HepG2 (cell line): ENCODE measurements at regions not wholly inside any gene's neighbourhood (a gene's known extent, or its start where the extent isn't known, plus 50 kb on each side); places are given as distances from the start of the nearest gene placed in this dataset.

ENCODE experiments used
- ATAC-seq: fragments of 200-7000 bp; cut with Tn5 transposase; 3 replicates; pipeline ENCODE4 v1.9.1; 2020; ENCODE audit warnings: mild to moderate bottlenecking, moderate library complexity
- BruUV-seq: library from RNA; stranded (reverse); fragments of 400-500 nt; replicated peaks from 2 replicates; lab custom pipeline; 2021; lab: Mats Ljungman, UMichigan
- CTCF ChIA-PET: fragments of 300-600 bp; formaldehyde crosslinking; extraction: SDS; loops from one replicate; lab custom pipeline; 2021; ENCODE audit warnings: low total read pairs, inconsistent platforms, low intra/inter-chr PET ratio; lab: Yijun Ruan, JAX
- POLR2A ChIA-PET: fragments of 350-600 bp; sonication (Branson Sonifier 250); formaldehyde crosslinking; loops from one replicate; lab custom pipeline; 2020; ENCODE audit warnings: antibody characterized with exemption, inconsistent platforms; lab: Yijun Ruan, JAX
- DNase-seq: peaks from one replicate; pipeline ENCODE4 v3.0.0-alpha.2; 2015; ENCODE audit warnings: low spot score
- FAIRE-seq: peaks from 3 replicates; lab custom pipeline; 2011; peaks lifted over from hg19 to GRCh38; lab: Jason Lieb, UNC
- H2AFZ ChIP-seq: one replicate; pipeline ENCODE4 v1.6.1; 2011; ENCODE audit warnings: low read length, inconsistent platforms
- H3K27ac ChIP-seq: fragments of 300-600 bp; 3 replicates; pipeline ENCODE4 v1.8.0; 2011; ENCODE audit warnings: mixed run types, mild to moderate bottlenecking, mixed read lengths, low read length, inconsistent platforms; ENCODE audit not compliant: insufficient read depth; ENCODE audit errors: extremely low read length
- H3K27me3 ChIP-seq, 2 experiments: fragments of 200-600 bp in 1 of 2; 2 replicates in 1 of 2; 3 replicates in 1 of 2; pipeline versions ENCODE4 v1.6.0 to v1.8.0; 2011; ENCODE audit warnings: low read length in 2 of 2, mild to moderate bottlenecking in 2 of 2, moderate library complexity in 2 of 2, inconsistent platforms in 1 of 2; ENCODE audit not compliant: insufficient read depth in 2 of 2, control insufficient read depth in 1 of 2
- H3K36me3 ChIP-seq, 2 experiments: fragments of 200-600 bp in 1 of 2; replicated peaks in 1 of 2; 2 replicates in 1 of 2; 3 replicates in 1 of 2; pipeline versions ENCODE4 v1.5.1 to v1.8.0; 2011; ENCODE audit warnings: low read length in 2 of 2, inconsistent platforms in 1 of 2; ENCODE audit not compliant: insufficient read depth in 2 of 2, control insufficient read depth in 1 of 2
- H3K4me1 ChIP-seq: 2 replicates; pipeline ENCODE4 v1.5.1; 2012; ENCODE audit warnings: low read length, inconsistent platforms; ENCODE audit not compliant: insufficient read depth
- H3K4me2 ChIP-seq: 2 replicates; pipeline ENCODE4 v1.6.0; 2011; ENCODE audit warnings: low read depth, low read length, inconsistent platforms
- H3K4me3 ChIP-seq, 3 experiments: fragments of 200-600 bp in 1 of 3; sonication (generic), shearing (Covaris generic) in 1 of 3; replicated peaks in 1 of 3; 2 replicates each; pipeline ENCODE4 v1.5.1; 2011 to 2016; ENCODE audit warnings: low read length in 3 of 3, inconsistent platforms in 2 of 3, low read depth in 2 of 3, mild to moderate bottlenecking in 2 of 3, control low read depth in 1 of 3, mixed read lengths in 1 of 3; ENCODE audit not compliant: insufficient read depth in 1 of 3
- H3K79me2 ChIP-seq: one replicate; pipeline ENCODE4 v1.6.1; 2011; ENCODE audit warnings: low read length, inconsistent platforms; ENCODE audit not compliant: insufficient read depth
- H3K9ac ChIP-seq: 2 replicates; pipeline ENCODE4 v1.6.0; 2011; ENCODE audit warnings: mild to moderate bottlenecking, low read depth, low read length, inconsistent platforms; ENCODE audit not compliant: insufficient read depth
- H3K9me3 ChIP-seq: 2 replicates; pipeline ENCODE4 v1.5.1; 2012; ENCODE audit warnings: mild to moderate bottlenecking, low read length
- H4K20me1 ChIP-seq: 2 replicates; pipeline ENCODE4 v1.6.0; 2011; ENCODE audit warnings: inconsistent platforms, mild to moderate bottlenecking, low read length, moderate library complexity; ENCODE audit not compliant: insufficient read depth
- ATM ChIP-seq: fragments of 450-650 bp; IDR thresholded peaks from 2 replicates; pipeline ENCODE4 v1.7.1; 2017; ENCODE audit warnings: mild to moderate bottlenecking, borderline replicate concordance
- BORCS8-MEF2B ChIP-seq: sonication (generic); formaldehyde crosslinking; IDR thresholded peaks from 2 replicates; pipeline ENCODE4 v1.8.0; 2022; ENCODE audit warnings: mild to moderate bottlenecking, missing genetic modification reagents
- CBX5 ChIP-seq: sonication (generic); formaldehyde crosslinking; IDR thresholded peaks from 2 replicates; pipeline ENCODE4 v1.4.0; 2020; ENCODE audit warnings: missing genetic modification reagents, borderline replicate concordance
- CENPX ChIP-seq: sonication (generic); formaldehyde crosslinking; IDR thresholded peaks from 2 replicates; pipeline ENCODE4 v1.9.0; 2021; ENCODE audit warnings: mild to moderate bottlenecking, missing genetic modification reagents, moderate library complexity
- EED ChIP-seq: sonication (generic); formaldehyde crosslinking; IDR thresholded peaks from 2 replicates; pipeline ENCODE4 v1.5.0; 2020; ENCODE audit warnings: mild to moderate bottlenecking, missing genetic modification reagents
- FOSL2 ChIP-seq: sonication (generic); formaldehyde crosslinking; IDR thresholded peaks from 2 replicates; pipeline ENCODE4 v1.4.0; 2020; ENCODE audit warnings: missing genetic modification reagents
- HCFC1 ChIP-seq: fragments of 150-350 bp; IDR thresholded peaks from 2 replicates; pipeline ENCODE4 v1.6.1; 2014; ENCODE audit warnings: low read depth, low read length
- HNF1B ChIP-seq: sonication (generic); formaldehyde crosslinking; IDR thresholded peaks from 2 replicates; pipeline ENCODE4 v1.5.1; 2020; ENCODE audit warnings: mild to moderate bottlenecking, moderate library complexity, missing genetic modification reagents
- IKZF5 ChIP-seq: IDR thresholded peaks from 2 replicates; pipeline ENCODE4 v1.6.1; 2018; ENCODE audit warnings: missing genetic modification reagents, mild to moderate bottlenecking, missing compliant biosample characterization
- KLF9 ChIP-seq: IDR thresholded peaks from 2 replicates; pipeline ENCODE4 v1.6.1; 2016; ENCODE audit warnings: low read depth
- ZBTB1 ChIP-seq: sonication (generic); formaldehyde crosslinking; IDR thresholded peaks from 2 replicates; pipeline ENCODE4 v1.4.0; 2020; ENCODE audit warnings: missing genetic modification reagents, borderline replicate concordance
- ZBTB37 ChIP-seq: sonication (generic); formaldehyde crosslinking; IDR thresholded peaks from 2 replicates; pipeline ENCODE4 v1.4.0; 2020; ENCODE audit warnings: mild to moderate bottlenecking, missing genetic modification reagents
- ZKSCAN1 ChIP-seq: fragments of 150-350 bp; IDR thresholded peaks from 2 replicates; pipeline ENCODE4 v1.6.1; 2014; ENCODE audit warnings: low read length
- ZNF121 ChIP-seq: sonication (generic); formaldehyde crosslinking; IDR thresholded peaks from 2 replicates; pipeline ENCODE4 v1.5.0; 2020; ENCODE audit warnings: mild to moderate bottlenecking, missing genetic modification reagents
- ZNF335 ChIP-seq: sonication (generic); formaldehyde crosslinking; IDR thresholded peaks from 2 replicates; pipeline ENCODE4 v1.4.0; 2020; ENCODE audit warnings: missing genetic modification reagents
- ZNF382 ChIP-seq: sonication (generic); formaldehyde crosslinking; IDR thresholded peaks from 2 replicates; pipeline ENCODE4 v1.5.0; 2020; ENCODE audit warnings: missing genetic modification reagents, mild to moderate bottlenecking, borderline replicate concordance
- ZNF781 ChIP-seq: sonication (generic); formaldehyde crosslinking; IDR thresholded peaks from 2 replicates; pipeline ENCODE4 v1.5.1; 2020; ENCODE audit warnings: borderline replicate concordance, mild to moderate bottlenecking, missing genetic modification reagents; ENCODE audit errors: not compliant biosample characterization
- ZNF891 ChIP-seq: sonication (generic); formaldehyde crosslinking; IDR thresholded peaks from 2 replicates; pipeline ENCODE4 v1.5.0; 2020; ENCODE audit warnings: mild to moderate bottlenecking, missing genetic modification reagents
- WGBS: methylation state at CpG from one replicate; pipeline ENCODE4 v1.1.6; 2017; ENCODE audit warnings: low lambda C conversion rate; 5-methylcytosine and 5-hydroxymethylcytosine counted together
- in situ Hi-C: cut with HindIII; loops from 2 replicates; pipeline ENCODE4 v1.10.0; 2017; ENCODE audit warnings: low pct_unique_long_range_greater_than_20kb; ENCODE audit not compliant: extremely low pct_ligation_motif_present
- intact Hi-C: fragments of 100-400 bp; cut with micrococcal nuclease; formaldehyde crosslinking; loops from one replicate; pipeline ENCODE4 v1.10.0; 2022; ENCODE audit not compliant: unreplicated experiment

- TF ChIP-seq ZBTB37 (no peak), ZNF891 (CRISPR knock-in tag) (no peak), KLF9 (CRISPR knock-in tag) (no peak), FOSL2 (CRISPR knock-in tag) (no peak), HNF1B (CRISPR knock-in tag) (no peak), ZNF382 (CRISPR knock-in tag) (no peak), ZBTB1 (CRISPR knock-in tag) (no peak)
Observed at GRCh38 chr2:105954891-105955290, 210.2 kb downstream of the NCK2 start (continued).

- ChIA-PET POLR2A (no interaction called here), CTCF (no interaction called here)
- Histone ChIP-seq H3K4me2 (no peak overlapping the region), H3K9me3 (no peaks in the 10 kb centered on the region), H3K27me3 (peaks cover 3 to 52% of the 10 kb centered on the region in 2 experiments; a peak in 3 of 5 replicates), H3K79me2 (no peaks in the 10 kb centered on the region), H3K27ac (no peak overlapping the region), H3K36me3 (no peaks in the 10 kb centered on the region), H3K9ac (no peak overlapping the region), H3K4me1 (no peaks in the 10 kb centered on the region), H4K20me1 (no peaks in the 10 kb centered on the region), H3K4me3 (no peak overlapping the region), H2AFZ (no peak overlapping the region)
- BruUV-seq = no TSS peak
- intact Hi-C loops (no loop called here), in situ Hi-C loops (no loop called here)
- TF ChIP-seq CBX5 (CRISPR knock-in tag) (no peak), HCFC1 (no peak), EED (no peak), CENPX (CRISPR knock-in tag) (no peak), ZKSCAN1 (no peak), ZNF781 (CRISPR knock-in tag) (no peak), BORCS8-MEF2B (CRISPR knock-in tag) (no peak), ZNF121 (no peak), ZNF335 (CRISPR knock-in tag) (no peak), ATM (no peak), IKZF5 (CRISPR knock-in tag) (no peak)
- 31% methylated on average over 4 of the region's 4 CpGs for WGBS
- DNase-seq = no peak
- no peak for FAIRE-seq
- no peak for ATAC-seq
Observed at GRCh38 chr2:105953942-105954341, 209.2 kb downstream of the NCK2 start.
